ENCODE measurements at regions not wholly inside any gene's neighbourhood (a gene's known extent, or its start where the extent isn't known, plus 50 kb on each side); places are given as distances from the start of the nearest gene placed in this dataset.
"Not testable (repeated sequence)": the region's sequence is repeated elsewhere in the genome, so short reads cannot be mapped to it uniquely, and the experiment has no call there.

- Histone ChIP-seq H3K4me3 (replicated peaks in 1 of 3; ENCODE audit: low read depth in 2 of 3, low read length in 3 of 3) (no peak overlapping the region), H3K4me1 (ENCODE audit: control insufficient read depth in 1 of 2, insufficient read depth in 2 of 2, low read length in 2 of 2) (no peaks in the 10 kb centered on the region), H3K9ac (ENCODE audit: insufficient read depth, low read length, poor library complexity, severe bottlenecking) (no peak overlapping the region), H3K9me3 (replicated peaks in 1 of 2; ENCODE audit: control insufficient read depth in 1 of 2, insufficient read depth in 1 of 2, low read length in 2 of 2) (no peaks in the 10 kb centered on the region), H3K27me3 (ENCODE audit: control insufficient read depth in 2 of 2, insufficient read depth in 2 of 2, low read length in 2 of 2) (no peaks in the 10 kb centered on the region), H4K20me1 (ENCODE audit: insufficient read depth, low read length) (no peaks in the 10 kb centered on the region), H3K36me3 (replicated peaks in 1 of 2; ENCODE audit: control insufficient read depth in 1 of 2, insufficient read depth in 2 of 2, low read length in 2 of 2) (no peaks in the 10 kb centered on the region), H3K4me2 (replicated peaks; ENCODE audit: extremely low read depth, low read length, poor library complexity, severe bottlenecking) (no peak overlapping the region), H3K27ac (ENCODE audit: low read depth in 1 of 2, low read length in 2 of 2) (no peak overlapping the region), H3K79me2 (ENCODE audit: insufficient read depth, low read length) (no peaks in the 10 kb centered on the region), H2AFZ (ENCODE audit: insufficient read depth, low read depth, low read length, poor library complexity, severe bottlenecking) (no peak overlapping the region)
- Mint-ChIP-seq H3K4me1 (peaks cover 13% of the 10 kb centered on the region), H3K4me3 (peak overlapping the region; percentile 12 to 60), H3K9me3 (no peaks in the 10 kb centered on the region), H3K36me3 (no peaks in the 10 kb centered on the region), H3K27me3 (ENCODE audit: low read depth in 3 of 3) (peaks cover 0 to 5% (median 2%) of the 10 kb centered on the region in 3 donors), H3K27ac (no peak overlapping the region)
- TF ChIP-seq, protein P1, sequence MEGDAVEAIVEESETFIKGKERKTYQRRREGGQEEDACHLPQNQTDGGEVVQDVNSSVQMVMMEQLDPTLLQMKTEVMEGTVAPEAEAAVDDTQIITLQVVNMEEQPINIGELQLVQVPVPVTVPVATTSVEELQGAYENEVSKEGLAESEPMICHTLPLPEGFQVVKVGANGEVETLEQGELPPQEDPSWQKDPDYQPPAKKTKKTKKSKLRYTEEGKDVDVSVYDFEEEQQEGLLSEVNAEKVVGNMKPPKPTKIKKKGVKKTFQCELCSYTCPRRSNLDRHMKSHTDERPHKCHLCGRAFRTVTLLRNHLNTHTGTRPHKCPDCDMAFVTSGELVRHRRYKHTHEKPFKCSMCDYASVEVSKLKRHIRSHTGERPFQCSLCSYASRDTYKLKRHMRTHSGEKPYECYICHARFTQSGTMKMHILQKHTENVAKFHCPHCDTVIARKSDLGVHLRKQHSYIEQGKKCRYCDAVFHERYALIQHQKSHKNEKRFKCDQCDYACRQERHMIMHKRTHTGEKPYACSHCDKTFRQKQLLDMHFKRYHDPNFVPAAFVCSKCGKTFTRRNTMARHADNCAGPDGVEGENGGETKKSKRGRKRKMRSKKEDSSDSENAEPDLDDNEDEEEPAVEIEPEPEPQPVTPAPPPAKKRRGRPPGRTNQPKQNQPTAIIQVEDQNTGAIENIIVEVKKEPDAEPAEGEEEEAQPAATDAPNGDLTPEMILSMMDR (IDR thresholded peaks at IDR 0.05), result no peak
- no peak for DNase-seq
- intact Hi-C loops (cut with micrococcal nuclease), result no loop called here
- 73% methylated on average over 4 of the region's 7 CpGs for WGBS (ENCODE audit: insufficient coverage)
Measured at GRCh38 chr3:160052385-160053047, 63.9 kb downstream of the IL12A start.

DNA sequence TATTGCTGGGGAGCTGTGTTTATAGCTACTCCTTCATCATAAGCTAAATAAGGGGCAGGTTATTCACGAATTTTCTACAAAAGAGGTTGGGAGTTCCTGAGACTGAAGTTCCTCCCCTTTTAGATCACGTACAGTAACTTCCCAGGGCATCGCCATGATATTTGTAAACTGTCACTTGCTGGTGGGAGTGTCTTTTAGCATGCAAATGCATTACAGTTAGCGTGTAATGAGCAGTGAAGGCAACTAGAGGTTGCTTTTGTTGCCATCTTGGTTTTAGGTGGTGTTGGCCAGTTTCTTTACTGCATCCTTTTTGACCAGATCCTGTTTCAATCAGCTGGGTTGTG, 64.4 kb downstream of the IL12A start:
- no peaks in the 10 kb centered on the region for H3K36me3 Mint-ChIP-seq
- H3K4me3 ChIP-seq (replicated peaks in 1 of 3; ENCODE audit: low read depth in 2 of 3, low read length in 3 of 3), result no peak overlapping the region
- H3K27me3 ChIP-seq (ENCODE audit: control insufficient read depth in 2 of 2, insufficient read depth in 2 of 2, low read length in 2 of 2), result no peaks in the 10 kb centered on the region
- TF ChIP-seq, protein P1 (IDR thresholded peaks at IDR 0.05), result no peak
- no peak overlapping the region for H2AFZ ChIP-seq (ENCODE audit: insufficient read depth, low read depth, low read length, poor library complexity, severe bottlenecking)
- H3K9me3 ChIP-seq (replicated peaks in 1 of 2; ENCODE audit: control insufficient read depth in 1 of 2, insufficient read depth in 1 of 2, low read length in 2 of 2), result no peaks in the 10 kb centered on the region
- H3K4me3 Mint-ChIP-seq, result no peak overlapping the region
- H3K4me1 Mint-ChIP-seq, result peaks cover 10% of the 10 kb centered on the region
- peaks cover 0 to 5% (median 2%) of the 10 kb centered on the region in 3 donors for H3K27me3 Mint-ChIP-seq (ENCODE audit: low read depth in 3 of 3)
- no peak for DNase-seq
- intact Hi-C loops (cut with micrococcal nuclease), result no loop called here
- no peaks in the 10 kb centered on the region for H3K36me3 ChIP-seq (replicated peaks in 1 of 2; ENCODE audit: control insufficient read depth in 1 of 2, insufficient read depth in 2 of 2, low read length in 2 of 2)
- H3K9me3 Mint-ChIP-seq, result no peaks in the 10 kb centered on the region
- H3K79me2 ChIP-seq (ENCODE audit: insufficient read depth, low read length), result no peaks in the 10 kb centered on the region
- no peak overlapping the region for H3K9ac ChIP-seq (ENCODE audit: insufficient read depth, low read length, poor library complexity, severe bottlenecking)
- H3K4me2 ChIP-seq (replicated peaks; ENCODE audit: extremely low read depth, low read length, poor library complexity, severe bottlenecking), result no peak overlapping the region
- H3K4me1 ChIP-seq (ENCODE audit: control insufficient read depth in 1 of 2, insufficient read depth in 2 of 2, low read length in 2 of 2), result no peaks in the 10 kb centered on the region
- H3K27ac ChIP-seq (ENCODE audit: low read depth in 1 of 2, low read length in 2 of 2), result no peak overlapping the region
- H3K27ac Mint-ChIP-seq, result no peak overlapping the region
- WGBS (ENCODE audit: insufficient coverage), result 100% methylated on average over 1 of the region's 4 CpGs
- no peaks in the 10 kb centered on the region for H4K20me1 ChIP-seq (ENCODE audit: insufficient read depth, low read length)

DNA sequence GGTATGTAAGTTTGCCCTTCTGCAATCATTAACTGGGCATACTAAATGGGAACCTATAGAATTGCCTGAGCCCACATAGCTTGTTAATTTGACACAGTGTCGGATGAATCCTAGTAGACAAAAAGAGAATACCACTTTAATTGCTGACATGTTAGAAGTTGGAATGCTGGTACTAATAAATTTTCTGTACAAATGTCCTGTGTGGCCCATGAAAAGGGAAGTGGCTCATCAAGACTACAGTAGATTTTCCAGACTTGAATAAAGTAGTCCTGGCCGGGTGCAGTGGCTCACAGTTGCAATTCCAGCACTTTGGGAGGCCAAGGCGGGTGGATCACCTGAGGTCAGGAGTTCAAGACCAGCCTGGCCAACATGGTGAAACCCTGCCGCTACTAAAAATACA, 66.2 kb downstream of the IL12A start:
- intact Hi-C loops (cut with micrococcal nuclease); H3K4me1 Mint-ChIP-seq; H4K20me1 ChIP-seq (ENCODE audit: insufficient read depth, low read length); DNase-seq; H3K27ac Mint-ChIP-seq; H3K36me3 Mint-ChIP-seq; H3K36me3 ChIP-seq (replicated peaks in 1 of 2; ENCODE audit: control insufficient read depth in 1 of 2, insufficient read depth in 2 of 2, low read length in 2 of 2); H3K9me3 ChIP-seq (replicated peaks in 1 of 2; ENCODE audit: control insufficient read depth in 1 of 2, insufficient read depth in 1 of 2, low read length in 2 of 2); H3K4me1 ChIP-seq (ENCODE audit: control insufficient read depth in 1 of 2, insufficient read depth in 2 of 2, low read length in 2 of 2); H3K9ac ChIP-seq (ENCODE audit: insufficient read depth, low read length, poor library complexity, severe bottlenecking); H3K4me3 ChIP-seq (replicated peaks in 1 of 3; ENCODE audit: low read depth in 2 of 3, low read length in 3 of 3); H3K4me2 ChIP-seq (replicated peaks; ENCODE audit: extremely low read depth, low read length, poor library complexity, severe bottlenecking); H3K9me3 Mint-ChIP-seq; H3K27me3 Mint-ChIP-seq (ENCODE audit: low read depth in 3 of 3); H3K79me2 ChIP-seq (ENCODE audit: insufficient read depth, low read length); H3K27ac ChIP-seq (ENCODE audit: low read depth in 1 of 2, low read length in 2 of 2); H3K27me3 ChIP-seq (ENCODE audit: control insufficient read depth in 2 of 2, insufficient read depth in 2 of 2, low read length in 2 of 2); H2AFZ ChIP-seq (ENCODE audit: insufficient read depth, low read depth, low read length, poor library complexity, severe bottlenecking); H3K4me3 Mint-ChIP-seq: not testable (repeated sequence)
- WGBS (ENCODE audit: insufficient coverage), result 72% methylated on average over 3 of the region's 4 CpGs
